ENCODE measurements at regions not wholly inside any gene's neighbourhood (a gene's known extent, or its start where the extent isn't known, plus 50 kb on each side); places are given as distances from the start of the nearest gene placed in this dataset.

DNA sequence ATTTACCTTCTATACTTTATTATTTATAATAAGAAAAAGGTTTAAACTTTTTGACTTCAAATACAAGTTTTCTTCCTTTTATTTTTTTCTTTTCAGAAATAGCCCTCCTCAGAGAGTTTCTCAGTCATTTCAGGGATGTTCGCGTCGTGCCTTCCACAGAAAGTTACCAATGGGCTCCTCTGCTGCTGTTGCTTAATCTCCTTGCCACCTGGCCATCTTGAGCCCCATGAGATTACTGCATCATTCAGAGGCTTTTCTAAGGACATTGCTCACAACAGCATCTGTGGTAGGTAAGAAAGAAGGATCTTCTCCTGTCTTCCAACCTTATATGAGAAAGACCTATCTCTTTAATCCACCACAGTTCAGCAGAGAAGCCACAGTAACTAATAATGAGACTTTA, 1361.9 kb upstream of the ADGRL3 start:
- TF ChIP-seq, protein P1, sequence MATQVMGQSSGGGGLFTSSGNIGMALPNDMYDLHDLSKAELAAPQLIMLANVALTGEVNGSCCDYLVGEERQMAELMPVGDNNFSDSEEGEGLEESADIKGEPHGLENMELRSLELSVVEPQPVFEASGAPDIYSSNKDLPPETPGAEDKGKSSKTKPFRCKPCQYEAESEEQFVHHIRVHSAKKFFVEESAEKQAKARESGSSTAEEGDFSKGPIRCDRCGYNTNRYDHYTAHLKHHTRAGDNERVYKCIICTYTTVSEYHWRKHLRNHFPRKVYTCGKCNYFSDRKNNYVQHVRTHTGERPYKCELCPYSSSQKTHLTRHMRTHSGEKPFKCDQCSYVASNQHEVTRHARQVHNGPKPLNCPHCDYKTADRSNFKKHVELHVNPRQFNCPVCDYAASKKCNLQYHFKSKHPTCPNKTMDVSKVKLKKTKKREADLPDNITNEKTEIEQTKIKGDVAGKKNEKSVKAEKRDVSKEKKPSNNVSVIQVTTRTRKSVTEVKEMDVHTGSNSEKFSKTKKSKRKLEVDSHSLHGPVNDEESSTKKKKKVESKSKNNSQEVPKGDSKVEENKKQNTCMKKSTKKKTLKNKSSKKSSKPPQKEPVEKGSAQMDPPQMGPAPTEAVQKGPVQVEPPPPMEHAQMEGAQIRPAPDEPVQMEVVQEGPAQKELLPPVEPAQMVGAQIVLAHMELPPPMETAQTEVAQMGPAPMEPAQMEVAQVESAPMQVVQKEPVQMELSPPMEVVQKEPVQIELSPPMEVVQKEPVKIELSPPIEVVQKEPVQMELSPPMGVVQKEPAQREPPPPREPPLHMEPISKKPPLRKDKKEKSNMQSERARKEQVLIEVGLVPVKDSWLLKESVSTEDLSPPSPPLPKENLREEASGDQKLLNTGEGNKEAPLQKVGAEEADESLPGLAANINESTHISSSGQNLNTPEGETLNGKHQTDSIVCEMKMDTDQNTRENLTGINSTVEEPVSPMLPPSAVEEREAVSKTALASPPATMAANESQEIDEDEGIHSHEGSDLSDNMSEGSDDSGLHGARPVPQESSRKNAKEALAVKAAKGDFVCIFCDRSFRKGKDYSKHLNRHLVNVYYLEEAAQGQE (IDR thresholded peaks at IDR 0.05; ENCODE audit: insufficient read depth in 1 of 2, low read depth in 2 of 2, low read length in 2 of 2), result no peak
- TF ChIP-seq SIN3A (IDR thresholded peaks at IDR 0.05; ENCODE audit: borderline replicate concordance, insufficient read depth, low read length) (no peak), POLR2AphosphoS5 (IDR thresholded peaks at IDR 0.05; ENCODE audit: low read depth, low read length) (no peak), TAF1 (IDR thresholded peaks at IDR 0.05; ENCODE audit: borderline replicate concordance, insufficient read depth, low read length) (no peak)

Data from PFSK-1 (cell line).